MM.1S (cell line): ENCODE measurements at regions not wholly inside any gene's neighbourhood (a gene's known extent, or its start where the extent isn't known, plus 50 kb on each side); places are given as distances from the start of the nearest gene placed in this dataset.

Experiments used
- DNase-seq: peaks from one replicate; pipeline ENCODE4 v3.0.0-alpha.2; 2015
- H2AFZ ChIP-seq: fragments of 300-600 bp; sonication (generic); 2 replicates; pipeline ENCODE4 v1.6.0; 2016; ENCODE audit warnings: antibody characterized with exemption, low read length
- H3F3A ChIP-seq: fragments of 300-600 bp; sonication (generic); 2 replicates; pipeline ENCODE4 v1.6.1; 2016; ENCODE audit warnings: mild to moderate bottlenecking, antibody characterized with exemption, low read length, moderate library complexity, mixed read lengths; ENCODE audit not compliant: insufficient read depth
- H3K27ac ChIP-seq: fragments of 300-600 bp; sonication (generic); 2 replicates; pipeline ENCODE4 v1.5.1; 2016; ENCODE audit warnings: mild to moderate bottlenecking, low read length
- H3K27me3 ChIP-seq: fragments of 300-600 bp; sonication (generic); replicated peaks from 2 replicates; pipeline ENCODE4 v1.6.0; 2016; ENCODE audit warnings: low read length; ENCODE audit not compliant: insufficient read depth
- H3K36me3 ChIP-seq: fragments of 300-600 bp; sonication (generic); replicated peaks from 2 replicates; pipeline ENCODE4 v1.6.1; 2016; ENCODE audit warnings: mild to moderate bottlenecking, low read length, mixed read lengths; ENCODE audit not compliant: insufficient read depth
- H3K4me1 ChIP-seq: fragments of 300-600 bp; sonication (generic); 2 replicates; pipeline ENCODE4 v1.6.1; 2016; ENCODE audit warnings: low read length, mixed read lengths
- H3K4me2 ChIP-seq: fragments of 300-600 bp; sonication (generic); 2 replicates; pipeline ENCODE4 v1.6.0; 2016; ENCODE audit warnings: low read depth, low read length
- H3K4me3 ChIP-seq: fragments of 300-600 bp; sonication (generic); 2 replicates; pipeline ENCODE4 v1.5.1; 2016; ENCODE audit warnings: low read length, mixed read lengths
- H3K79me2 ChIP-seq: fragments of 300-600 bp; sonication (generic); 2 replicates; pipeline ENCODE4 v1.6.1; 2016; ENCODE audit warnings: mixed run types, low read length, mixed read lengths
- H3K9ac ChIP-seq: fragments of 300-600 bp; sonication (generic); 2 replicates; pipeline ENCODE4 v1.6.1; 2016; ENCODE audit warnings: low read length, mixed read lengths
- H3K9me2 ChIP-seq: fragments of 300-600 bp; sonication (generic); replicated peaks from 2 replicates; pipeline ENCODE4 v1.6.1; 2016; ENCODE audit warnings: mild to moderate bottlenecking, low read length, mixed read lengths; ENCODE audit not compliant: insufficient read depth
- H3K9me3 ChIP-seq: fragments of 300-600 bp; sonication (generic); replicated peaks from 2 replicates; pipeline ENCODE4 v1.6.1; 2016; ENCODE audit warnings: mild to moderate bottlenecking, low read length, mixed read lengths; ENCODE audit not compliant: insufficient read depth
- H4K20me1 ChIP-seq: fragments of 300-600 bp; sonication (generic); 2 replicates; pipeline ENCODE4 v1.6.1; 2016; ENCODE audit warnings: mild to moderate bottlenecking, low read length, moderate library complexity, mixed read lengths; ENCODE audit not compliant: insufficient read depth
- CTCF ChIP-seq: fragments of 300-600 bp; sonication (generic); IDR thresholded peaks from 2 replicates; pipeline ENCODE4 v1.5.1; 2016; ENCODE audit warnings: antibody characterized with exemption, low read length, mixed read lengths
- EZH2 ChIP-seq: fragments of 300-600 bp; sonication (generic); optimal IDR thresholded peaks from 2 replicates; pipeline ENCODE3; 2017; ENCODE audit warnings: low read depth, mild to moderate bottlenecking, antibody characterized with exemption, low read length, mixed read lengths
- EZH2phosphoT487 ChIP-seq: fragments of 300-600 bp; sonication (generic); IDR thresholded peaks from 2 replicates; pipeline ENCODE4 v1.6.1; 2018; ENCODE audit warnings: antibody characterized with exemption, low read length

- Histone ChIP-seq H3K9ac (no peak overlapping the region), H2AFZ (peak overlapping the region; percentile 65)
These were observed 129.0 kb downstream of the EDN3 start for GRCh38 chr20:59429396-59429795.

GRCh38 chr20:59431014-59431413 is 130.6 kb downstream of the EDN3 start:
- H3K4me2 ChIP-seq: no peak overlapping the region
- no peaks in the 10 kb centered on the region for H3K9me3 ChIP-seq
- no peaks in the 10 kb centered on the region for H3F3A ChIP-seq
- H3K79me2 ChIP-seq: no peaks in the 10 kb centered on the region
- no peak overlapping the region for H3K4me3 ChIP-seq
- H3K4me1 ChIP-seq: 0 out of 2 replicates have a peak, but pooled peaks cover 4% of the 10 kb centered on the region
- H3K36me3 ChIP-seq: no peaks in the 10 kb centered on the region
- H3K9me2 ChIP-seq: no peaks in the 10 kb centered on the region
- no peak overlapping the region for H3K27ac ChIP-seq
- H4K20me1 ChIP-seq: no peaks in the 10 kb centered on the region
- TF ChIP-seq EZH2phosphoT487: no peak
- peaks cover 65% of the 10 kb centered on the region for H3K27me3 ChIP-seq
- H3K9ac ChIP-seq: no peak overlapping the region
- H2AFZ ChIP-seq: no peak overlapping the region
- DNase-seq: no peak

More at GRCh38 chr20:59429396-59429795, 129.0 kb downstream of the EDN3 start:
- Histone ChIP-seq H3K4me2 (peak overlapping the region; percentile 51), H3K36me3 (no peaks in the 10 kb centered on the region), H3K9me2 (no peaks in the 10 kb centered on the region), H3K79me2 (no peaks in the 10 kb centered on the region), H3K4me1 (0 out of 2 replicates have a peak, but pooled peaks cover 4% of the 10 kb centered on the region), H3K9me3 (no peaks in the 10 kb centered on the region), H3F3A (no peaks in the 10 kb centered on the region), H3K27me3 (peaks cover 65% of the 10 kb centered on the region), H3K27ac (no peak overlapping the region), H4K20me1 (no peaks in the 10 kb centered on the region), H3K4me3 (peak overlapping the region; percentile 50)
- no peak for TF ChIP-seq CTCF
- no peak for DNase-seq

- Histone ChIP-seq H3K9ac (no peak overlapping the region), H4K20me1 (no peaks in the 10 kb centered on the region), H3K27me3 (peaks cover 92% of the 10 kb centered on the region), H3K9me2 (no peaks in the 10 kb centered on the region), H3K4me2 (no peak overlapping the region), H3F3A (no peaks in the 10 kb centered on the region), H3K79me2 (no peaks in the 10 kb centered on the region), H3K9me3 (no peaks in the 10 kb centered on the region), H2AFZ (no peak overlapping the region), H3K36me3 (no peaks in the 10 kb centered on the region), H3K4me3 (no peak overlapping the region), H3K4me1 (no peaks in the 10 kb centered on the region), H3K27ac (no peak overlapping the region)
- TF ChIP-seq EZH2: no peak
- no peak for TF ChIP-seq EZH2phosphoT487
- TF ChIP-seq CTCF: no peak
- DNase-seq: no peak
These were observed 134.5 kb downstream of the EDN3 start for GRCh38 chr20:59434960-59435359.

GRCh38 chr20:59435518-59435917 is 135.1 kb downstream of the EDN3 start:
- Histone ChIP-seq H4K20me1 (no peaks in the 10 kb centered on the region), H2AFZ (no peak overlapping the region), H3K4me3 (no peak overlapping the region), H3K36me3 (no peaks in the 10 kb centered on the region), H3K9ac (no peak overlapping the region), H3K27ac (no peak overlapping the region), H3K79me2 (no peaks in the 10 kb centered on the region), H3F3A (no peaks in the 10 kb centered on the region), H3K9me2 (no peaks in the 10 kb centered on the region), H3K27me3 (peaks cover 97% of the 10 kb centered on the region), H3K9me3 (no peaks in the 10 kb centered on the region), H3K4me2 (no peak overlapping the region), H3K4me1 (no peaks in the 10 kb centered on the region)
- TF ChIP-seq EZH2phosphoT487 (no peak), EZH2 (no peak), CTCF (no peak)
- DNase-seq: no peak
